ENCODE measurements at regions not wholly inside any gene's neighbourhood (a gene's known extent, or its start where the extent isn't known, plus 50 kb on each side); places are given as distances from the start of the nearest gene placed in this dataset.
"Not testable (repeated sequence)": the region's sequence is repeated elsewhere in the genome, so short reads cannot be mapped to it uniquely, and the experiment has no call there.

DNA sequence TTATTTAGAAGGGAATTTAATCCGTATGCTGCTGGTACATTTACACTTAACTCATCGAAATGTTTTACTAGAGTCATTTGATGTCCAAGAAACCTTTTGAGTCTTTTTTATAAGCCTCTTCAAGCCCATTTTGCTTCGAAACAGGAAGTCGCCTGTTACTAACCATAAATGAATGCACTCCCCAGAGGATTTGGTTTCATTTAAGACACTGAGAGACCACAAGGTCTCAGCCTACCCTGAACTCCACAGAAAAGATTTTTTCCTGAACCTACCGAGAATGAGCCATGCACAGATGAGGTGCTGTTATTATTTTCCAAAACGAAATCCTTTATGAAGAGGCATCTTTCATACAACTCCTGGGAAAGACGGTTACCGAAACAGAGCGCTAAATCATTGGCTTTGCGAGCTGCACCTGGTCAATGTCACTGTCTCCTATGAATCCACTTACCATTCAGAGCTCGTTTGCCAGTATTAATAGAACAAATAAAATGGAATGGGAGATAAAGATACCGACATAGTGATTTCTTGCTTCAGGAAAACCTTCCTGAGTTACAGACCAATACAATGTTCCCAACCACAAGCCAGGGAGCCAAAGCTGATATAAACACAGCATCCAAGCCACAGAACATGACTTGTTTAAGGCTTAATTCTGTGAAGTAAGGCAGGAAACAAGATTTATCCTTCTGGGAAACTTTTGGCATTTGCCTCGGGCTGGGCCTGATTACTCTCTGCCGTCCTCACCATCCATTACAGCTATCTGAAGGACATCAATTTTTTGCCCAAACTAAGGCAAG, 382.1 kb downstream of the OSR1 start:
- DNase-seq: no peak

DNA sequence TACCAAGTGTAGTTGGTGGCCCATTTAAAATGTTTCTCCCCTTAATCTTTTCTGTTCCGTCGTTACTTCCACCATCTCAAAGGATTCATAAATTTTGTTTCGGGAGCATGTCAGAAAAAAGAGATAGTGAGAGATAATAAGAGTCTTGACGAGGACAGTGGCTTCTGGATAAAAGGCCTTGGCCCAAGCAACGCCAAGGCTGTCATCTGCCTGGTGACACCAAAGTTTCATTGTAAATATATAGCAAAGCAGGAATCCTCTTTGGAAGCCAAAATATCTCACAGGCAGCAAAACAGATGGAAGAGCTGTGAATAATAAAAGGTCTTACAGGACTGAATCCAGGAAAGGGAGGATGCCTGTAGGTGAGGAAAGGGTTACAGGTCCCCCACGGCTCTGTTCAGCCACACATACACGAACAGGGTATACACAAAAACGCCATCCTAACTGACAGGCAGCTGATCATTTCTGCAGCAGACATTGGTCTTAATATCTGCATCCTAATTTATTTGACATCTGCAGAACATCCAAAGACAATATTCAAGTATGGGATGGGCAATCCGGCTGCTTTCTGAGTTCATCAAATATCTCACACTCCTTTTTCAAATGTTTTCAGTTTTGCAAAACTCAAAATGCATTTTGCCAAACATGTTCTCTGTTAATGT, 382.8 kb downstream of the OSR1 start:
- DNase-seq: no peak

DNA sequence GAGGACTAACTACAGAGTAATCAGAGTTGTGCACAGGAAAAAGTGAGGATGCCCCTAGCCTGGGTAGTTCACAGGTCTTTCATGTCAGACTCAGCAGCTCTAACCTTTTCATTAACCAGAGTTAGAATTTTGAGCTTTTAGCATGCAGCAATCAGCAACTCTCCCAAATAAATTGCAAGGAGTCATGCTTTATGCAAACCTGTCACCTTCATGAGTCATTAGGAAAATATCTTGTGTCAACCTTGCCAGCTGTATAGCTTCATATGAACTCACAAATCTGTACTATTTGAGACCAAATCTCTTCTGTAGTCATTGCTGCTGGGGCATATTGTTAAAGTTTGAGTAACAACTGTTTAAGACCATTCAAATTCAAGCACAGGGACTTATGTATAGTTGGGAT, 382.3 kb upstream of the NT5C1B start:
- no peak for DNase-seq

DNA sequence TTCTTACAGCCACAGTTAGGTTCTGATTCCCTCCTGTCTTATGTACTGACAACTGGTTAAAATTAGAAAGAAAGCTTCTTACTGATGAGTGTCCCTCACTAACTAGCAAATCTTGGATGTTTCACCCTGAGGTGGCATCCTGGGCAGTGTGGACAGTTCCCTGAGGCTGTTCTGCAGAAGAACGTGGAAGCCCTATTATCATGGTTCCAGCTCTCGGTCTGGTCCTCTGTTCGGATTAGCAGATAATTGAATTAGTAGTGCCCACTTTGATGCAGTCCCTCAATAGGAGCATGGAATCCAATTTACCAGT, 381.7 kb upstream of the NT5C1B start:
- DNase-seq: no peak

DNA sequence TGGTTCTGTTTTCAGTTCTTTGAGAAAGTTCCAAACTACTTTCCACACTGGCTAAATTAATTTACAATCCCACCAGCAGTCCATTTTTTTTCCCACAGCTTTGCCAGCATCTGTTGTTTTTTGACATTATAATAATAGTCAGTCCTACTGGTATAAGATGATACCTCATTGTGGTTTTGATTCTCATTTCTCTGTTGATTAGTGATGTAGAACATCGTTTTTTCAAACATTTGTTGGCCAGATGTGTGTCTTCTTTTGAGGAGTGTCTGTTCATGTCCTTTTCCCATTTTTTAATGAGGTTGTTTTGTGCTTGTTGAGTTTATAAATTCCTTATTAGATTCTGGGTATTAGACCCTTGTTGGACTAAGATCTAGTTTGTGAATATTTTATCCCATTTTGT, 376.8 kb upstream of the NT5C1B start:
- no peak for DNase-seq

DNA sequence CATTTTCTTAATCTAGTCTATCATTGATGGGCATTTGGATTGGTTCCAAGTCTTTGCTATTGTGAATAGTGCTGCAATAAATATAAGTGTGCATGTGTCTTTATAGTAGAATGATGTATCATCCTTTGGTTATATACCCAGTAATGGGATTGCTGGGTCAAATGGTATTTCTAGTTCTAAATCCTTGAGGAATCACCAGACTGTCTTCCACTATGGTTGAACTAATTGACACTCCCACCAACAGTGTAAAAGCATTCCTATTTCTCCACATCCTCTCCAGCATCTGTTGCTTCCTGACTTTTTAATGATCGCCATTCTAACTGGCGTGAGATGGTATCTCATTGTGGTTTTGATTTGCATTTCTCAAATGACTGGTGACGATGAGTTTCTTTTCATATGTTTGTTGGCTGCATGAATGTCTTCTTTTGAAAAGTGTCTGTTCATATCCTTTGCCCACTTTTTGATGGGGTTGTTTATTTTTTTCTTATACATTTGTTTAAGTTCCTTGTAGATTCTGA, 374.4 kb upstream of the NT5C1B start:
- DNase-seq: not testable (repeated sequence)

DNA sequence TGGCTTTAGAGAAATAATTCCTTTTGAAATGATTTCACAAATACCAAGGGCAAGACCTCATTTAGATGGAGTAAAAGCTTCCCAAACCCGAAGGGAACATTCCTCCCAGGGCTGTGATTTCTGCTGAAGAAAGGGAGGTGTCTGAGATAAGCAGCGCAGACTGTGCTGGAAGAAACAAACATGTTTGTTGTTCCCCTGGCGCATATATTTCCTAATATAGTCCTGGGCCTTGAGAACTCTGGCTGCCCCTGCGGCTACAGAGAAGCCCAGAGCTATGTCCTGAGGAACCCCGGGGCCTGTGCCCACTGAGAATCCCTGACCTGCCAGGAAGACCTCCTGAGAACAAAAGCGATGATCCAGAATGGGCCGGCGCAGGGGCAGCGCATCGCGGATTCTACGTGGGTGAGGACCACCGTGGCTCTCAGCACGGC, 372.6 kb upstream of the NT5C1B start:
- no peak for DNase-seq

DNA sequence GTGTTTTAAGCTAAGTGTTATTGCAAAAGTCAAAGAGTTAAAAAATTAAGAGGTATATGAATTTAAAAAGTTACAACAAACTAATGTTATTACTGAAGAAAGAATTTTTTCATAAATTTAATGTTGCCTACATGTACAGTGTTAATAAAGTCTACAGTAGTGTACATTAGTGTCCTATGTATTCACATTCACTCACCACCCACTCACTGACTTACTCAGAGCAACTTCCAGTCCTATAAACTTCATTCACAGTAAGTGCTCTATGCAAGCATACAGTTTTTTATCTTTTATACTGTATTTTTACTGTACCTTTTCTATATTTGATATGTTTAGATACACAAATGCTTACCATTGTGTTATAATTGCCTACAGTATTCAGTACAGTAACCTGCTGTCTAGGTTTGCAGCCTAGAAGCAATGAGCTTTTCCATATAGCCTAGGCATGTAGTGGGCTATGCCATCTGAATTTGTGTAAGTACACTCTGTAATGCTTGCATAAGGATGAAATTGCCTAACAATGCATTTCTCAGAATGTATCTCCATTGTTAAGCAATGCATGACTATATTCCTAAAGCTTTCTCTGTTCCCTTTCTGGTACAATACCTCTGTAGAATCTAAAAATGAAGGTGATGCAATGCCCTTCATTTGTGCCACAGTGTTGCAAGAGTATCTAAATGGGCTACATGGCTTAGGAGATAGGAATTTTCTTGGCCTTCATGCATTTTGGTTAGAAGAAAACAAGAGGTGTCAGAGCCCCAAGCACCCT, 370.8 kb upstream of the NT5C1B start:
- no peak for DNase-seq

DNA sequence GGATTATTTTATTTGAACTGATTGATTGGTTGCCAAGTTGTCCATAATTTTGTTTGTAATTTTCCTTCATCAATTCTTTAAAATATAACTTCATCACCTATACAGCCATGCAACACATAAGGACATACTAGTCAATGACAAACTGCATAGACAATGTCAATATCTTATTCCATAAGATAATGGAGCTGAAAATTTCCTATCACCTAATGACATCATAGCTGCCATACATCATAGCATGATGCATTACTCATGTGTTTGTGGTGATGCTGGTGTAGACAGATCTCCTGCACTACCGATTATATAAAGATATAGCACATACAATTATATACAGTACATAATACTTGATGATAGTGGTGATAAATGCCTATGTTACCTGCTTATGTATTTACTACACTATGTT, 369.8 kb upstream of the NT5C1B start:
- no peak for DNase-seq

DNA sequence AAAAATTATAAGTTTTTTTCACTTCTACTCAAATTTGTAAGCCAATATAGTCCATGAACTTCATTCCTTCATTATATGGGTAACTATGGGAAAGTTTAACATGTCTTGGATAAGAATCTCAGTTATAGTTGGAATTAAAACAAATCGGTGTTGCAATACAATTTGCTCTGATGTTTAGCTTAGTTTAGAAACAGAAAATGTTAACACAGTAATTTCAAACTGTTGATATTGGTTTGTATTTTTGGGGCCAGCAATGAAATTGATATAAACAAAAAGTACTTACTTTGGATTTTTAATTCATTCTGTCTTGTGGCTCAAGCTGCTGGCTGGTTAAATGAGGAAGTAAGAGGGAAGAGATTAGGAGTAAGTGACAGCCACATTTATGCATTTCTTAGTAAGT, 368.5 kb upstream of the NT5C1B start:
- DNase-seq: no peak

DNA sequence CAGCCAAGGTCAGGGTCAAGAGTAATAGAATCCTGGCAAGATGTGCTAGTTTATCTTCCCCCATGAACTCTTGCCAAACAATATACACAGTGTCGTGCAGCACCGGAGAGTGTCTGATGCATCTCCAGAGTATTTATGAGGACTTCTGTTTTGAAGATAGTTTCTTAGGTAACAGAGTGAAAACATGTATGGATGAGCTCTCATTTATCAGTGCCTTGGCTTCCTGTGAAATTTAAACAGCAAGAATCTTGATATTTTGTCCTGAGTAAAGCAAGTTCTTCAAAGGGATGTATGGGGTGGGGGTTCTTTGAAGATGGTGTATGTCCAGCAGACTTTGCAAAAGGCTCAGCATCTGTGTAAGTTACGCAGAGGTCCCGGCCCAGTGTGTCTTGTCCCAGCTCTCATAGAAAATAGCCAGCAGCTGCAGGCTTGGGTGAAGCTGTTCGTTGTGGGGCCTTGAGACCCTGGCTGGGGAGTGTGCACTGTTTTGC, 361.0 kb upstream of the NT5C1B start:
- no peak for DNase-seq

DNA sequence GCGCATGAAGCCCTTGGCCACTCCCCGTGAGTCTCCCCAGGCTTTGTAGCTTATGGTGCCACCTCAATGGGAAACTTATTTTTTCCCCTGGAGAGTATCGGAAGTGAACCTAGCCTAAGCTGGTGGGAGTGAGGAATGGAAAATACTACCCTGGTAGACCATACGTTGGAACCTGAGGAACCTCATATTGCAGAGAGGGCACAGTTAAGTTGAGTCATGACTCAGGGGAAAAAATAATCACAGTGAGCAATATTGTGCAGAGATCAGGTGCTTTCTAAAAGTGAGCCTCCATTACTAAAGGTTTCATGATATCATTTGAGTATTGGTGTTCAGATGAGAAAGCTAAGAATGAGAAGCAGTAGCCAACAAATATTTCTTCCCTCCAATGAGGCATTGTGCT, 360.5 kb upstream of the NT5C1B start:
- DNase-seq: no peak

DNA sequence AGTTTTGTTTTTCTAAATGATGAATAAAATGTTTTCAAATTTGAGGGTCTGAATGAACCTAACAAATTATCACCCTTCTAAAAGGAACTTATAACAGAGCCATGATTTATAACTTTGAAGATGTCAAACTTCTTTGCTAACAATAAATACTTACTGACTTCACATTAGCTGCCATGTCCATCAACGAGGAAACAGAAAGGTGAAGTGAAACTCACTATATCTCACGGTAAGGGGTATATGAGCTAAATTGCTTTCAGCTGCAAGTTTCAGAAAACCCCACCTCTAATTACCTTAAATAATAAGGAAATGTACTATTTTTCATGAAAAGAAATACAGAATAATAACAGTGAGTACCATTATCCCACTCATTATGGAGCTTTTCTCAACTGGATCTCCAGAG, 350.8 kb upstream of the NT5C1B start:
- DNase-seq: no peak

DNA sequence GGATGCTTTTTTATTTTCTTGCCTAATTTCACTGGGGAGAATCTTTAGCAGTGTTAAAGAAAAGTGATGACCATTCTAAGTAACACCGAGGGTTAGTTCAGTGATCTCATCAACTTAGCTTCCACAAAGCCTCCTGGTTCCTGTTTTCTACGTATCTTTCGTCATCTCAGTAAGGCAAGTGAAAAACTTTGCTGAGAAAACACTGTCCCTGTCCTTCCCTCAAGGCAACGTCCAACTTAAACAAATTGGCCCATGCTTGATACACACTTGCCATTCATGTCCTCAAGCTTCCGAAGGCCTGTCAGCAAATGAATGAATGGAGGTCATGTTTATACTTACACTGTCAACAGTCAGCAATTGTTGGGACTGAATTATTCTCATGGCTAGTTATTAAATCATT, 350.4 kb upstream of the NT5C1B start:
- DNase-seq: not testable (repeated sequence)

DNA sequence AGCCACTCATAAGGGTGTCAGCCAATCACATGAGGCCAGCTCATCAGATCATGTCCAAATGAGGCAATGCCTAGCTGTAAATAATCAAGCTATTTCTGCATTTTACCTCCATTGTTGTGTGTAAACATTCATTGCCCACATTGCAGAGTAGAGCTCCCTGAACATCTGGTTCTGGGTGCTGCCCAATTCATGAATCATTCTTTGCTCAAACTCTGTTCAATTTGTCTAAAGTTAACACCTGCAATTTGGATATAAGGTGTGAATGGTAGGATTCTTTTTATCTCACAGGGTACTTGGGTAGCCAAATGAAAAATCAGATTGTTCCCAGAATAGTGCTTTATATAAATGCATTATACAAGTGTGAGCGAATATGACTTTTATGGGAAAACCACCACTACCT, 345.5 kb upstream of the NT5C1B start:
- no peak for DNase-seq

DNA sequence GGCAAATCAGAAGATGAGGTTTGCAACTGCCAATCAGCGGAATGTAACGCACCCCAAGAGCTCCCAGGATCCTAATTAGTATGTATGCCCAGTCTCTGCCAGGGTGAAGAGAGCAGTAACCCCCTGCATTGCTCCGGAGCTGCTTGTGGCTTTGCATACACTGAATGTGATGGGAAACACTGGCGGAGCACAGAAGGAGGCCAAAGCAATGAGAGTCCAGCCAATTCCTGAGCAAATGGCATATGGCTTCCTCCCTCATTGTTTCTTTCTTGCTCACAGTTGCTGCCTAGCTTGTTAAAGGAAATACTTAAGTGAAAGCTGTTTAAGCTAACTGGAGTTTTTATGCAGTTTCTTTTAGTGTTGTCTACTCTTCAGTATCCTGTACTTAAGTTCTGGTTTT, 343.5 kb upstream of the NT5C1B start:
- no peak for DNase-seq

DNA sequence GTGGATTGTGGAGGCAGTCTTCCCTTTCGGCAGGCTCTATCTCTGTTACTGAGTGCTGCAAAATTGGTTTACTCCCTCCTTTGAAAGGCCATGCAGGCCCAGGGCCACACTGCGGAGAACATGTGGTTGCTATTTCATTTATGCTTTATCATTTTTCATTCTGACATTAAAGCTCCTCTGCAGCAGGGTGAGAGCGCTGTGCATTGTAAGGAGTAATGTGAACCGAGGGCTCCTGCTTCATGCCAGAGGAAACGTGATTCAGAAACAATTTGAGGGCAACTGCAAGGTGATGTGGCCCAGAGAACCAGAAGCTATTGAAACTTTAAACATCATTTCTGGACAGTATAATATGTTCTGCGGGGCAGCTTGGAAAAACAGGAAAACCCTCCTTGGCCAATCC, 341.6 kb upstream of the NT5C1B start:
- no peak for DNase-seq

DNA sequence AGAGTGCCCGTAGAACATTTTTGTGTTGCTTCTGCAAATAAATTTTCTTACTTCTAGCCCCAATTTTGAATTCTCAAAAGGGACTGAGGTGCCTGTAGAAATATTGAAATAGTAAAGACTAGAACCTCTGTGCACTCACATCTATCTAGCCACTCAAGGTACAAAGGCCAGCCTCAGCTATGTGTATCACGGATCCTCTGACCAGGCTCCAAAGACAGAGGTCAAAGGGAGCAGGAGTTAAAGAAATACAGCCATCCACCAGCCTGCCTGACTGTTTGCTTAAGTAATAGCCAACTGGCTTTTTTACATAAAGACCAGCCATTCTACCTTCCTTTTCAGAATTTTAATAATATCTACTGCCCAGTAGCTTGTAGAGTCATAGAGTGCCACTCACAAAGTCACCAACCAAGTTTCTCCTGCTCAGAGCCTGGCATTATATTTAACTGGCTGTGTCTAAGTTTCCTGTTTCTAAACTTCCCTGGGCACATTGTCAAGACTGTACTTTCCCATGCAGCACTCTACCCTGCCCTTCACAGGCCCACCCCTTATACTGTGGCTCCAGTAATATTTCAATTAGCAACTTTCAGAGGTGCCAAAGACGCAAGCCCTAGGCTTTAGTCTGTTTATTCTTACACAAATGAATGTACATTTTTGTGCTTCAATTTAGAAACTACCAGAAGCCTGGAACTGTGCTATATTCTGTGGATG, 338.3 kb upstream of the NT5C1B start:
- no peak for DNase-seq

DNA sequence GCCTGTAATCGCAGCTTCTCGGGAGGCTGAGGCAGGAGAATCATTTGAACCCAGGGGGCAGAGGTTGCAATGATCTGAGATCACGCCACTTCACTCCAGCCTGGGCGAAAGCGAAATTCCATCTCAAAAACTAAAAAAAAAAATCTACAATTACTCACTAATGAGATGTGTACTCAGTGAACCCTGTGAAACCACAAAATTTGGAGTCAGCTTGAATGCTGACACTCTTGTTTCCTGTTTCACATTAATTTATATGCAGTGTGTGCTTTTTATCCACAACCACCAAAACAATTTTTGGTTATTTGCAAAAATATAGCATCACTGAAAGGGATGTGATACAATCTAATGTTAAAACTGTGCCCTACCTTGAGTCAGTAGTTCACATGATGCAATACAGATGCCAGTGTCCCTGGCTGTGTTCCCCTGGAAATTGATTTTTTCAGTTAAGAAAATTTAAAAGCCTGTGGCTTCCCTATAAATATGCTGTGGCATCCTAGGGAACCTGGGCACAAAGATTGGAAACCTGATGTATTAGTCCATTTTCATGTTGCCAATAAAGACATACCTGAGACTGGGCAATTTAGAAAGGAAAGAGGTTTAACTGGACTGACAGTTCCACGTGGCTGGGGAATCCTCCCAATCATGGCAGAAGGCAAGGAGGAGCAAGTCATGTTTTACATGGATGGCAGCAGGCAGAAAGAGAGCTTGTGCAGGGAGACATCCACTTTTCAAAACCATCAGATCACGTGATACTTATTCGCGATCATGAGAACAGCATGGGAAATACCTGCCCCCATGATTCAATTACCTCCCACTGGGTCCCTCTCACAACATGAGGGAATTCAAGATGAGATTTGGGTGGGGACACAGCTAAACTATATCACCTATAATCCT, 337.5 kb upstream of the NT5C1B start:
- DNase-seq: no peak

DNA sequence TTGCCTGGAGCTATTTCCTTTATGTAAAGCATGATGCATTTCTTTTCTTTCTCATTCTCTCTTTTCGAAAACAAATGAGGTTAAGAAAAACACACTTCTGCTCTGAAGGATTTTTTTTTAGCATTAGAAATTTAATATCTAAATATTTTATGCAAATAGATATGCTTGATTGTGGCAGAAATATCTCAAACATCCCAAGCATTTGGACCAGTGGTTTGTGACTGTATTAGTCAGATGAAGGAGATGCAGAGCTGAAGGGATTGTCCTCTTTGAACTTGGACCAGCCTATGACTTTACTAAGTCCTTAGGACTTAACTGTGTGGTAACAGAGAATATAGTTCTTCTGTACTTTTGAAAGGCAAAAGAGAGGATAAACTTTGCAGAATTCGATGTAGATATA, 335.9 kb upstream of the NT5C1B start:
- no peak for DNase-seq

DNA sequence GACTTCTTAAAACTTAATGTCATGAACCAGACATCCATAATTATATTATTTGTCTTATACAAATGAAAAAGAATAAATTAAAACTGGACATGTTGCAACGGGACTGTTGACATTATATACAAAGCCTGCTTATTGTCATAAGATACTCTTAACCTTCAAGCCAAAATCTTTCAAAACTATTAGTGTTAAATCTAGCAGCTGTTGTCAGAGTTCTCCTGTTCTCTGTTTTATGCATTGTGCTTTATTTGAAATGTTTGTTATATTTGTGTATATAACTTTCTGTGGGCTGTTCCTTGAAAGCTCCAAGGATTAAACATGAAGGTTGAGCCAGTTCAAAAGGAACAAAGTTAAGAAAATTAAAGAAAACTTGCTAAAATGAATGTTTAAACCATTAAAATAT, 335.5 kb upstream of the NT5C1B start:
- no peak for DNase-seq

DNA sequence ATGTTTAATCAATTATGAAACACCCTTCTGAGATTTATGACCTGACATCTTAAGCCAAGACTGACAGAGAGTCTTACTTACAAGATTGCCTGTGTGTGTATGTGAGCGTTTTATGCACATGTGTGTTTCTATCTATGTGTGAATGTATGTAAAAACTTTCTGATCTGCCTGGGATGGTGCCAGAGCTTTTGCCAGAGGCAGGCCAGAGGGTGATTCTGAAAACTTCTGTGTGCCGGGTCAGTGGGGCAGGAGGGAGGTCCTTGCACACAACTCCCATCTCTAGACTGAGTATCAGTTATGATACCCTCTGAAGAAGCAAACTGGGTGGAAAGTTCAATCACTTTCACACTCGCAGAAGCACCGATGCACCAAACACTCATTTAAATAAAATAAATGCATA, 335.0 kb upstream of the NT5C1B start:
- DNase-seq: no peak

Measured in CD4-positive, alpha-beta T cell treated with Interleukin-12 subunit alpha and Interleukin-12 subunit beta, for 1 hour (primary cell).